IMR-90 (cell line): ENCODE measurements at regions not wholly inside any gene's neighbourhood (a gene's known extent, or its start where the extent isn't known, plus 50 kb on each side); places are given as distances from the start of the nearest gene placed in this dataset.

Experiments
- ATAC-seq: fragments of 200-7000 bp; cut with Tn5 transposase; 2 replicates; pipeline ENCODE4 v1.9.1; 2020; ENCODE audit warnings: low read depth, mild to moderate bottlenecking, moderate library complexity
- BruUV-seq: library from RNA; stranded (reverse); fragments of 400-500 nt; replicated peaks from 2 replicates; lab custom pipeline; 2021; lab: Mats Ljungman, UMichigan
- CTCF ChIA-PET: fragments of 300-600 bp; formaldehyde crosslinking; extraction: SDS; loops from one replicate; lab custom pipeline; 2021; ENCODE audit warnings: antibody characterized with exemption; lab: Yijun Ruan, JAX
- POLR2A ChIA-PET: fragments of 300-600 bp; sonication (Branson Sonifier 250); formaldehyde crosslinking; loops from one replicate; lab custom pipeline; 2022; ENCODE audit warnings: antibody characterized with exemption; ENCODE audit not compliant: unreplicated experiment; lab: Charles Lee
- DNase-seq: peaks from one replicate; pipeline ENCODE4 v3.0.0; 2013
- H2AFZ ChIP-seq: replicated peaks from 2 replicates; pipeline ENCODE3; 2013; ENCODE audit warnings: low read length, mild to moderate bottlenecking; ENCODE audit not compliant: poor library complexity
- H2AK5ac ChIP-seq: 2 replicates; pipeline ENCODE4 v1.6.1; 2013; ENCODE audit warnings: low read depth, low read length, inconsistent platforms
- H2AK9ac ChIP-seq: replicated peaks from 2 replicates; pipeline ENCODE3; 2013; ENCODE audit warnings: mild to moderate bottlenecking, low read depth, low read length, moderate library complexity; ENCODE audit not compliant: poor library complexity
- H2BK120ac ChIP-seq: 2 replicates; pipeline ENCODE4 v1.6.1; 2013; ENCODE audit warnings: low read depth, low read length, inconsistent platforms
- H2BK15ac ChIP-seq: 3 replicates; pipeline ENCODE4 v1.6.1; 2013; ENCODE audit warnings: low read depth, low read length, inconsistent platforms
- H2BK20ac ChIP-seq: 2 replicates; pipeline ENCODE4 v1.6.1; 2013; ENCODE audit warnings: low read depth, mild to moderate bottlenecking, inconsistent platforms, low read length, moderate library complexity
- H2BK5ac ChIP-seq: 2 replicates; pipeline ENCODE4 v1.6.1; 2013; ENCODE audit warnings: mild to moderate bottlenecking, low read depth, low read length, inconsistent platforms; ENCODE audit not compliant: poor library complexity, severe bottlenecking
- H3K14ac ChIP-seq: replicated peaks from 2 replicates; pipeline ENCODE4 v1.6.1; 2013; ENCODE audit warnings: low read depth, low read length, inconsistent platforms
- H3K18ac ChIP-seq: 2 replicates; pipeline ENCODE4 v1.6.1; 2013; ENCODE audit warnings: low read depth, low read length, control low read depth
- H3K23ac ChIP-seq: 2 replicates; pipeline ENCODE4 v1.6.1; 2013; ENCODE audit warnings: low read depth, low read length, inconsistent platforms
- H3K27ac ChIP-seq: 2 replicates; pipeline ENCODE4 v1.5.1; 2013; ENCODE audit warnings: mild to moderate bottlenecking, control low read depth, low read length; ENCODE audit not compliant: insufficient read depth
- H3K27me3 ChIP-seq: 2 replicates; pipeline ENCODE4 v1.6.1; 2013; ENCODE audit warnings: low read length; ENCODE audit not compliant: control insufficient read depth, insufficient read depth
- H3K36me3 ChIP-seq: 2 replicates; pipeline ENCODE4 v1.6.1; 2013; ENCODE audit warnings: low read length, mixed read lengths; ENCODE audit not compliant: control insufficient read depth, insufficient read depth
- H3K4ac ChIP-seq: 2 replicates; pipeline ENCODE4 v1.6.1; 2013; ENCODE audit warnings: low read depth, low read length, inconsistent platforms
- H3K4me1 ChIP-seq: 2 replicates; pipeline ENCODE4 v1.6.1; 2013; ENCODE audit warnings: low read length, mixed read lengths; ENCODE audit not compliant: control insufficient read depth, insufficient read depth
- H3K4me2 ChIP-seq: 2 replicates; pipeline ENCODE4 v1.6.1; 2013; ENCODE audit warnings: low read depth, mild to moderate bottlenecking, control low read depth, low read length, moderate library complexity
- H3K4me3 ChIP-seq: 2 replicates; pipeline ENCODE4 v1.5.1; 2013; ENCODE audit warnings: low read depth, mild to moderate bottlenecking, control low read depth, low read length, moderate library complexity; ENCODE audit not compliant: insufficient read depth
- H3K56ac ChIP-seq: 2 replicates; pipeline ENCODE4 v1.6.1; 2013; ENCODE audit warnings: low read length, inconsistent platforms; ENCODE audit not compliant: insufficient read depth; ENCODE audit errors: extremely low read depth
- H3K79me1 ChIP-seq, 2 experiments: 2 replicates each; pipeline ENCODE4 v1.6.1; 2013; ENCODE audit warnings: low read length in 2 of 2, inconsistent platforms in 1 of 2, low read depth in 1 of 2
- H3K9ac ChIP-seq: 2 replicates; pipeline ENCODE4 v1.6.1; 2013; ENCODE audit warnings: low read depth, low read length, control low read depth
- H3K9me1 ChIP-seq: 2 replicates; pipeline ENCODE4 v1.6.1; 2013; ENCODE audit warnings: low read length, inconsistent platforms; ENCODE audit not compliant: insufficient read depth
- H3K9me3 ChIP-seq: 2 replicates; pipeline ENCODE4 v1.6.1; 2013; ENCODE audit warnings: low read length; ENCODE audit not compliant: control insufficient read depth, insufficient read depth
- H4K20me1 ChIP-seq: 2 replicates; pipeline ENCODE4 v1.6.1; 2013; ENCODE audit warnings: low read length, inconsistent platforms; ENCODE audit not compliant: insufficient read depth
- H4K5ac ChIP-seq: 2 replicates; pipeline ENCODE4 v1.6.1; 2013; ENCODE audit warnings: mild to moderate bottlenecking, low read depth, low read length, control low read depth
- H4K8ac ChIP-seq, 2 experiments: 2 replicates each; pipeline ENCODE4 v1.6.1; 2013; ENCODE audit warnings: low read depth in 2 of 2, low read length in 2 of 2, control low read depth in 1 of 2, inconsistent platforms in 1 of 2
- H4K91ac ChIP-seq: 2 replicates; pipeline ENCODE4 v1.6.1; 2013; ENCODE audit warnings: low read depth, low read length, inconsistent platforms; ENCODE audit not compliant: insufficient read depth
- BHLHE40 ChIP-seq: fragments of 150-350 bp; IDR thresholded peaks from 2 replicates; pipeline ENCODE4 v1.6.1; 2016; ENCODE audit warnings: mild to moderate bottlenecking, low read depth, low read length
- CHD1 ChIP-seq: IDR thresholded peaks from 2 replicates; pipeline ENCODE4 v1.6.1; 2012; ENCODE audit warnings: low read depth, low read length, improper control_type of control experiment
- CTCF ChIP-seq: conservative IDR thresholded peaks from 2 replicates; pipeline ENCODE4 v1.5.1; 2012; ENCODE audit warnings: mild to moderate bottlenecking, low read depth, low read length, improper control_type of control experiment
- ELK1 ChIP-seq: fragments of 150-350 bp; IDR thresholded peaks from 2 replicates; pipeline ENCODE4 v1.6.1; 2016; ENCODE audit warnings: low read depth, mild to moderate bottlenecking, low read length, moderate library complexity, borderline replicate concordance
- FOS ChIP-seq: fragments of 150-350 bp; IDR thresholded peaks from 2 replicates; pipeline ENCODE4 v1.6.1; 2016; ENCODE audit warnings: low read depth, low read length
- MAFK ChIP-seq: IDR thresholded peaks from 2 replicates; pipeline ENCODE4 v1.6.1; 2012; ENCODE audit warnings: low read depth, low read length, improper control_type of control experiment
- MAZ ChIP-seq: IDR thresholded peaks from 2 replicates; pipeline ENCODE4 v1.6.1; 2012; ENCODE audit warnings: low read depth, mild to moderate bottlenecking, low read length, improper control_type of control experiment, moderate library complexity, borderline replicate concordance
- MXI1 ChIP-seq: IDR thresholded peaks from 2 replicates; pipeline ENCODE4 v1.6.1; 2012; ENCODE audit warnings: low read depth, mild to moderate bottlenecking, low read length, moderate library complexity, borderline replicate concordance
- NFE2L2 ChIP-seq: fragments of 150-350 bp; IDR thresholded peaks from 2 replicates; pipeline ENCODE4 v1.6.1; 2016; ENCODE audit warnings: low read depth, mild to moderate bottlenecking, low read length
- POLR2A ChIP-seq: IDR thresholded peaks from 2 replicates; pipeline ENCODE4 v1.6.1; 2012; ENCODE audit warnings: mild to moderate bottlenecking, low read depth, low read length
- RAD21 ChIP-seq: IDR thresholded peaks from 2 replicates; pipeline ENCODE4 v1.6.1; 2012; ENCODE audit warnings: low read length, improper control_type of control experiment
- RCOR1 ChIP-seq: IDR thresholded peaks from 2 replicates; pipeline ENCODE4 v1.6.1; 2012; ENCODE audit warnings: mild to moderate bottlenecking, low read length, improper control_type of control experiment; ENCODE audit not compliant: insufficient replicate concordance
- RFX5 ChIP-seq: IDR thresholded peaks from 2 replicates; pipeline ENCODE4 v1.8.0; 2012; ENCODE audit warnings: low read depth, mild to moderate bottlenecking, low read length, moderate library complexity
- SMC3 ChIP-seq: fragments of 150-350 bp; IDR thresholded peaks from 2 replicates; pipeline ENCODE4 v1.6.1; 2016; ENCODE audit warnings: low read depth, mild to moderate bottlenecking, antibody characterized with exemption, low read length, moderate library complexity
- USF2 ChIP-seq: fragments of 150-350 bp; IDR thresholded peaks from 2 replicates; pipeline ENCODE4 v1.6.1; 2017; ENCODE audit warnings: mild to moderate bottlenecking, antibody characterized with exemption, low read length, low read depth
- WGBS, 2 experiments: methylation state at CpG; one replicate each; pipeline versions ENCODE4 v1.1.5 to v1.1.7; 2013; ENCODE audit warnings: missing lambda C conversion rate in 2 of 2; ENCODE audit not compliant: insufficient read length in 1 of 2; ENCODE audit errors: extremely low coverage in 2 of 2; 5-methylcytosine and 5-hydroxymethylcytosine counted together
- dilution Hi-C: fragments of 300-500 bp; cut with HindIII; formaldehyde crosslinking; loops from one replicate; pipeline ENCODE4 v1.14.3; 2018; ENCODE audit warnings: low sequenced_read_pairs; ENCODE audit not compliant: unreplicated experiment
- in situ Hi-C: fragments of 300-500 bp; cut with MboI; formaldehyde crosslinking; loops from 3 replicates; pipeline ENCODE4 v1.14.3; 2019; ENCODE audit warnings: low sequenced_read_pairs, inconsistent platforms, mixed read lengths
- intact Hi-C: fragments of 100-400 bp; cut with micrococcal nuclease; formaldehyde crosslinking; loops from 2 replicates; pipeline ENCODE4 v1.10.0; 2022

DNA sequence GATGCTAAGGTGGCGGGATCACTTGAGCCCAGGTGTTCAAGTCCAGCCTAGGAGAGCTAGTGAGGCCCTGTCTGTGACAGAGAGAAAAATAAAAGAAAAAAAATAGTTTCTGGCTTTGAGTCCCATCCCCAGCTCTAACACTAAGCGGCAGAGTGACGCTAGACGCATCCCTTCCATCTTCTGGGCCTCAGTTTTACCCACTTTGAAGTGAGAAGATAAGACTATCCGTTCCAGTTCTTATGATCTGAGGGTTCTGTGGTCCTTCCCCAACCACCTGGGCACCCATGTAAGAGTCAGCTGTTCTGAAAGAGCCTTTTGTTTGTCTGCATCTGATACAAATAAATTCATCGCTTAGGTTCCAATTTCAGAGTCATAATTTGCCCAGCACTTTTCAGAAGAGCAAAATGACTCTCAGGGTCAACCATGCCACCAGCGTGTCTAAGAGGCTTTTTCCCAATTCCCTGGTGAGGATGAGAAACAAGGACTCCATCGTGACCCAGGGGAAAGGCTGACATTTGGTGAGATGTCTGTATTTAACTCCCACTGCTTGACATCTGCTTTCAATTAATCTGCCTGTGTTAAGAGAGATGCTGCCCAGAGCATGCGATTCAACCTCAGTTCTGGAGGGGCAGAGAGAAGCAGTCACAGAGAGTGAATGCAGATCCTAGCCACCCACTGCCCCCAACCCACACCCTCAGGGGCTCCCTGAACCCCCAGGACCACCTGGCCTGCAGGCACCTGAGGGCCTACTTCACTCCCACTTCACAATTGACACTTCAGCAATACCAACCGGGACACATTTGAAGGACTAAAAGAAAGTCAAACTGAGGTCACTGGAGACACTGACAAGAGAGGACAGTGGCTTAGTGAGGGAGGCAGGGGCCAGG lies 131.6 kb upstream of the TOP1 start:
- POLR2A ChIA-PET = no interaction called here
- WGBS, 2 experiments = 40% methylated on average over 1 of the region's 10 CpGs; no CpG with 5 or more reads in 1 of the 2 experiments
- H4K91ac ChIP-seq = no peak overlapping the region

More for the DNA sequence above, 131.6 kb upstream of the TOP1 start:
- Histone ChIP-seq H3K4me2 (no peak overlapping the region; the same call in 1 of the 2 replicates), H3K4me1 (no peaks in the 10 kb centered on the region), H2AK9ac (no peak overlapping the region), H3K4ac (no peak overlapping the region), H3K27me3 (no peaks in the 10 kb centered on the region), H3K4me3 (no peak overlapping the region), H3K9me1 (no peaks in the 10 kb centered on the region; the same call in 1 of the 2 replicates), H3K56ac (no peak overlapping the region), H3K36me3 (no peaks in the 10 kb centered on the region), H3K79me1 (no peaks in the 10 kb centered on the region), H3K14ac (no peak overlapping the region), H2AK5ac (no peak overlapping the region), H3K27ac (no peak overlapping the region), H4K20me1 (no peaks in the 10 kb centered on the region), H4K5ac (no peak overlapping the region), H2AFZ (no peak overlapping the region), H4K8ac (no peak overlapping the region), H3K18ac (no peak overlapping the region), H3K9ac (no peak overlapping the region), H2BK120ac (no peak overlapping the region), H3K23ac (no peak overlapping the region), H2BK20ac (no peak overlapping the region), H2BK5ac (no peak overlapping the region), H2BK15ac (no peak overlapping the region), H3K9me3 (no peaks in the 10 kb centered on the region)
- intact Hi-C loops = no loop called here
- dilution Hi-C loops = no loop called here
- CTCF ChIA-PET = no interaction called here
- in situ Hi-C loops = no loop called here
- DNase-seq (peak; percentile 47), ATAC-seq (0 out of 2 replicates have a peak, but pooled peaks have one; percentile 53)
- TF ChIP-seq BHLHE40 = no peak
- TF ChIP-seq MAZ = no peak
- no peak for TF ChIP-seq CHD1
- TF ChIP-seq MXI1 = no peak
- TF ChIP-seq POLR2A = no peak
- TF ChIP-seq MAFK = no peak
- no peak for TF ChIP-seq USF2
- no peak for TF ChIP-seq SMC3
- no peak for TF ChIP-seq RAD21
- TF ChIP-seq ELK1 = no peak
- TF ChIP-seq RCOR1 = no peak
- TF ChIP-seq NFE2L2 = no peak
- TF ChIP-seq FOS = no peak
- no peak for TF ChIP-seq CTCF
- TF ChIP-seq RFX5 = no peak
- no TSS peak for BruUV-seq
